Esophagus squamous epithelium (tissue), 4 donors: ENCODE measurements at regions not wholly inside any gene's neighbourhood (a gene's known extent, or its start where the extent isn't known, plus 50 kb on each side); places are given as distances from the start of the nearest gene placed in this dataset.

ENCODE experiments used
- CTCF ChIP-seq, 6 experiments: fragments of 450-650 bp in 4 of 6; fragments of 200-600 bp in 2 of 6; sonication (generic) in 2 of 6; IDR thresholded peaks; one replicate each; pipeline ENCODE4 v1.5.1; 2016 to 2019; ENCODE audit warnings: antibody characterized with exemption in 6 of 6, mild to moderate bottlenecking in 4 of 6, moderate library complexity in 4 of 6
- POLR2A ChIP-seq, 4 donors: fragments of 450-650 bp; IDR thresholded peaks; one replicate each; pipeline ENCODE4 v1.6.1; 2017; ENCODE audit warnings: antibody characterized with exemption in 4 of 4, mild to moderate bottlenecking in 4 of 4, moderate library complexity in 3 of 4

GRCh38 chr18:55084550-55084949 lies 125.3 kb upstream of the CCDC68 start:
- TF ChIP-seq CTCF (IDR thresholded peaks at IDR 0.05): no peak
- TF ChIP-seq POLR2A (IDR thresholded peaks at IDR 0.05): no peak
